Smooth muscle cell (in vitro differentiated cells): ENCODE measurements at regions not wholly inside any gene's neighbourhood (a gene's known extent, or its start where the extent isn't known, plus 50 kb on each side); places are given as distances from the start of the nearest gene placed in this dataset.

ENCODE experiments used
- DNase-seq: peaks from one replicate; lab custom pipeline; 2025; ENCODE audit not compliant: unreplicated experiment; lab: John Stamatoyannopoulos, UW
- H2AFZ ChIP-seq: fragments of 200-600 bp; sonication (generic); 2 replicates; pipeline ENCODE4 v1.6.0; 2016; ENCODE audit warnings: antibody characterized with exemption, low read depth, mild to moderate bottlenecking
- H3F3A ChIP-seq: fragments of 200-600 bp; sonication (generic); 2 replicates; pipeline ENCODE4 v1.6.0; 2017; ENCODE audit warnings: antibody characterized with exemption, low read depth
- H3K27ac ChIP-seq: fragments of 200-600 bp; sonication (generic); 2 replicates; pipeline ENCODE4 v1.5.1; 2016; ENCODE audit warnings: low read depth, mild to moderate bottlenecking
- H3K27me3 ChIP-seq: fragments of 200-600 bp; sonication (generic); 2 replicates; pipeline ENCODE4 v1.6.1; 2016; ENCODE audit warnings: low read depth, mild to moderate bottlenecking
- H3K36me3 ChIP-seq: fragments of 200-600 bp; sonication (generic); 2 replicates; pipeline ENCODE4 v1.5.1; 2016; ENCODE audit warnings: low read depth
- H3K4me1 ChIP-seq: fragments of 200-600 bp; sonication (generic); 2 replicates; pipeline ENCODE4 v1.5.1; 2016; ENCODE audit warnings: low read depth
- H3K4me2 ChIP-seq: fragments of 200-600 bp; sonication (generic); 2 replicates; pipeline ENCODE4 v1.6.0; 2016; ENCODE audit warnings: mild to moderate bottlenecking
- H3K4me3 ChIP-seq: fragments of 200-600 bp; sonication (generic); 2 replicates; pipeline ENCODE4 v1.5.1; 2016; ENCODE audit warnings: mild to moderate bottlenecking
- H3K79me2 ChIP-seq: fragments of 200-600 bp; sonication (generic); 2 replicates; pipeline ENCODE4 v1.6.0; 2016; ENCODE audit warnings: low read depth, mild to moderate bottlenecking
- H3K9ac ChIP-seq: fragments of 200-600 bp; sonication (generic); 2 replicates; pipeline ENCODE4 v1.6.0; 2016; ENCODE audit warnings: low read depth
- H3K9me3 ChIP-seq: fragments of 200-600 bp; sonication (generic); replicated peaks from 2 replicates; pipeline ENCODE4 v1.5.1; 2016; ENCODE audit warnings: low read depth
- H4K20me1 ChIP-seq: fragments of 200-600 bp; sonication (generic); 2 replicates; pipeline ENCODE4 v1.6.0; 2016; ENCODE audit warnings: low read depth
- WGBS: methylation state at CpG from one replicate; pipeline ENCODE4 v1.1.7; 2016; ENCODE audit warnings: low lambda C conversion rate; 5-methylcytosine and 5-hydroxymethylcytosine counted together
- TF ChIP-seq, protein P1 (sequence below): fragments of 200-600 bp; sonication (generic); IDR thresholded peaks from 2 replicates; pipeline ENCODE4 v1.5.1; 2017; ENCODE audit warnings: borderline replicate concordance, mild to moderate bottlenecking, antibody characterized with exemption; ENCODE audit not compliant: insufficient read depth, poor library complexity, severe bottlenecking

DNA sequence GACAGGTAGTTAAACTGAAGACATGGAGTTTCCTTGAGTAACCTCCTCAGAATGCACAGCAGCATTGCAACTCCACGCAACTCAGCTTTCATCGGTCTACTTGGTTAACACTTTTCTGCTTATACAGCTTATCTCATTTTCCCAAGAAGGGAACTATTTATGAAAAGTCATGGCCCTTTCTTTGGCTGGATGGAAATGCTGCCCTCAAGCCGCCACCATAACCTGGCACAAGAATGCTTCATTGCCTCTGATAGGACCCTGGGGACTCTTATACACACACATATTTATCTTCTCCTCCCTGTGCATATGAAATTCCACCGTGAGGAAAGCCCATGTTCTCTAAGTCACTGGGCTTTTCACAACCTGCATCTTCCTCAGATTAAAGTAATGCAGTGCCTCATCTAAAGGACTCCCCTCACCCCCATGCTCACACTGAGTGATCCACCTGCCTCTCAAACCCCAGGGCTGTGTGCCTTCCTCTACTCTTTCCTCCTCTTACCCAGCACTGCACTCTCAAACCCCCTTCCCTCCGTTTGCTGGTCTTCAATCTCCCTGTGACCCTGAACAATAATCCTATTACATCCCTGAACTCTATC lies 192.0 kb upstream of the HNRNPA3 start:
- Histone ChIP-seq H2AFZ (no peak overlapping the region), H3K9me3 (no peaks in the 10 kb centered on the region), H3K9ac (no peak overlapping the region), H3K27me3 (no peaks in the 10 kb centered on the region), H3K4me2 (no peak overlapping the region), H4K20me1 (no peaks in the 10 kb centered on the region), H3K27ac (no peak overlapping the region), H3K4me1 (no peaks in the 10 kb centered on the region), H3K4me3 (no peak overlapping the region), H3F3A (no peaks in the 10 kb centered on the region), H3K36me3 (no peaks in the 10 kb centered on the region), H3K79me2 (no peaks in the 10 kb centered on the region)
- DNase-seq = no peak
- TF ChIP-seq, protein P1, sequence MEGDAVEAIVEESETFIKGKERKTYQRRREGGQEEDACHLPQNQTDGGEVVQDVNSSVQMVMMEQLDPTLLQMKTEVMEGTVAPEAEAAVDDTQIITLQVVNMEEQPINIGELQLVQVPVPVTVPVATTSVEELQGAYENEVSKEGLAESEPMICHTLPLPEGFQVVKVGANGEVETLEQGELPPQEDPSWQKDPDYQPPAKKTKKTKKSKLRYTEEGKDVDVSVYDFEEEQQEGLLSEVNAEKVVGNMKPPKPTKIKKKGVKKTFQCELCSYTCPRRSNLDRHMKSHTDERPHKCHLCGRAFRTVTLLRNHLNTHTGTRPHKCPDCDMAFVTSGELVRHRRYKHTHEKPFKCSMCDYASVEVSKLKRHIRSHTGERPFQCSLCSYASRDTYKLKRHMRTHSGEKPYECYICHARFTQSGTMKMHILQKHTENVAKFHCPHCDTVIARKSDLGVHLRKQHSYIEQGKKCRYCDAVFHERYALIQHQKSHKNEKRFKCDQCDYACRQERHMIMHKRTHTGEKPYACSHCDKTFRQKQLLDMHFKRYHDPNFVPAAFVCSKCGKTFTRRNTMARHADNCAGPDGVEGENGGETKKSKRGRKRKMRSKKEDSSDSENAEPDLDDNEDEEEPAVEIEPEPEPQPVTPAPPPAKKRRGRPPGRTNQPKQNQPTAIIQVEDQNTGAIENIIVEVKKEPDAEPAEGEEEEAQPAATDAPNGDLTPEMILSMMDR = no peak
- 79% methylated on average over 5 of the region's 5 CpGs for WGBS

DNA sequence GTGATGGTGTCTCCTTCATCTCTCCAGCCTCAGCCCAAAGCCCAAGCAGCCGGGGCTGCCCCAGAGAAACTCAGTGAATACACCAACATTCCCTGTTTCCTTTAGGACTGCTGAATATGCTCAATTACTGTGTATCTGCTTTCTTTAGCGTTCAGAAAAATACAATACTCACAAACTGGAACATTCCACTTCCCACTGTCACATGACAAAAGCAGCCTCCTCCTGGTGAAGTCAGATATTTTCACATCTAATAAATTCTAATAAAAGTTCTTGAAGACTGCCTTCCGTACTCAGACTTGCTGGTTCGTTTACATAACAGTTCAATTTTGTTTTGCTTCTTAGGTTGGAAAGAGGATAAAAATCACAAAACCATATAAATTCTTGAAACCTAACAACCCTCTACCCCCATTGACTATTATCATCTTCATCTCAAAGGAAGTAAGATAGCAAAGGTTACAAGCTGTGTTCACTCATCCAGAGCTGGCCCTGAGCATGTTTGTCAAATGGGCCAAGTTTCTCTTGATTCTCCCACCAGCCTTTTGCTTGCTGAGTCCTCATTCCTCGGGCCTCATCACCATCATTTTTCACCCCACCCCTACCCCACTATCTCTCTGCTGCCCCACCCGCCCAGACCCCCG lies 190.8 kb upstream of the HNRNPA3 start:
- Histone ChIP-seq H3K79me2 (no peaks in the 10 kb centered on the region), H3K4me3 (no peak overlapping the region), H3F3A (no peaks in the 10 kb centered on the region), H3K27me3 (peaks cover 4% of the 10 kb centered on the region), H3K9me3 (no peaks in the 10 kb centered on the region), H4K20me1 (no peaks in the 10 kb centered on the region), H3K27ac (no peak overlapping the region), H3K4me2 (no peak overlapping the region), H3K9ac (no peak overlapping the region), H2AFZ (no peak overlapping the region), H3K36me3 (no peaks in the 10 kb centered on the region), H3K4me1 (no peaks in the 10 kb centered on the region)
- WGBS = 79% methylated on average over 7 of the region's 7 CpGs
- TF ChIP-seq, protein P1 = no peak
- DNase-seq = no peak

DNA sequence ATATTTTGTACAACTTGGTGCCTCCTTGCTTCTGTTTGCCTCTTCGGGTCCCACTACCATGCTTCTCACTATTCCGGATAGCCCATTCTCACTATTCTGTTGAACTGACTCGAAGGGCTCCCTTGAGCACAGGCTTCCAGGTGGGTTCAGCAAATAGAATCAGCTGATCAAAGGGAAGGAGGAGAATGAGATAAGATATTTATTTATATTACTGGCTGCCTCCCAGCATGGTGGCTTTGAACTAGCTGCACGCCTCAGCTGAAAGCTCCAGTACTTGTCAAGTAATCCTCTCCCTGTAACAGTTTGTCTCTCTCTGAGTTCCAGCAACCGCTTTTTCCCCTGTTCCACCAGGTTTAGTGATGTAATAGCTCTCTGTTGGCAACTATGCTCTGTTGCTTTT lies 187.8 kb upstream of the HNRNPA3 start:
- Histone ChIP-seq H3K79me2 (no peaks in the 10 kb centered on the region), H3K9ac (no peak overlapping the region), H2AFZ (no peak overlapping the region), H3F3A (no peaks in the 10 kb centered on the region), H3K27ac (no peak overlapping the region), H3K9me3 (no peaks in the 10 kb centered on the region), H3K36me3 (no peaks in the 10 kb centered on the region), H3K27me3 (peaks cover 9% of the 10 kb centered on the region), H3K4me2 (no peak overlapping the region), H3K4me3 (no peak overlapping the region), H3K4me1 (no peaks in the 10 kb centered on the region), H4K20me1 (no peaks in the 10 kb centered on the region)
- TF ChIP-seq, protein P1 = no peak
- no peak for DNase-seq
- WGBS = 81% methylated on average over 5 of the region's 5 CpGs

DNA sequence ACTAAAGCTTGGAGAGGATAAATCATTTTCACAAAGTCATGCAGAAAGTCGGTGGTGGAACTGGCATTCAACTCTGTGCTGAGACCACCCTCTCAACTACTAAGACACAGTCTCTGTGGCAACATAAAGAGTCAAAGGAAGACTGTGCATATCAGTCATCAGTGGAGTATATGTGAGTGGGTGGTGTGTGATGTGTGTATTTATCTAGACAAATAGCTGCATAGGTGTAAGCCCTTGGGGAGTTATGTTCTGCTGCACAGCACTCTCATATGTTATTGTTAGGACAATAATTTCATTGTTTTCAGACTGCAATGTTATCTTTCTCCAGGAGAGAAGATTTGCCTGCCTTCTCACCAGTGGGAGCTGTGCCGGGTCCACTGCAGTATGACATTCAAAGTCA lies 186.3 kb upstream of the HNRNPA3 start:
- Histone ChIP-seq H2AFZ (no peak overlapping the region), H3K4me1 (no peaks in the 10 kb centered on the region), H3K4me3 (no peak overlapping the region), H3F3A (no peaks in the 10 kb centered on the region), H3K36me3 (no peaks in the 10 kb centered on the region), H3K9ac (no peak overlapping the region), H3K4me2 (no peak overlapping the region), H3K27ac (no peak overlapping the region), H3K9me3 (no peaks in the 10 kb centered on the region), H3K79me2 (no peaks in the 10 kb centered on the region), H3K27me3 (peaks cover 18% of the 10 kb centered on the region), H4K20me1 (no peaks in the 10 kb centered on the region)
- 85% methylated on average over 2 of the region's 2 CpGs for WGBS
- no peak for DNase-seq
- TF ChIP-seq, protein P1 = no peak
